IPS-15b (cell line): ENCODE measurements at regions not wholly inside any gene's neighbourhood (a gene's known extent, or its start where the extent isn't known, plus 50 kb on each side); places are given as distances from the start of the nearest gene placed in this dataset.

ENCODE experiments used
- H3K27me3 ChIP-seq: one replicate; pipeline ENCODE4 v1.6.1; 2013; ENCODE audit warnings: low read length; ENCODE audit not compliant: control insufficient read depth, insufficient read depth
- H3K36me3 ChIP-seq: one replicate; pipeline ENCODE4 v1.6.1; 2013; ENCODE audit warnings: low read length; ENCODE audit not compliant: control insufficient read depth, insufficient read depth
- H3K4me1 ChIP-seq: one replicate; pipeline ENCODE4 v1.6.1; 2013; ENCODE audit warnings: mild to moderate bottlenecking, low read length; ENCODE audit not compliant: control insufficient read depth, insufficient read depth
- H3K4me3 ChIP-seq: one replicate; pipeline ENCODE4 v1.5.1; 2013; ENCODE audit warnings: low read depth, low read length
- H3K9ac ChIP-seq: one replicate; pipeline ENCODE4 v1.6.1; 2013; ENCODE audit warnings: low read depth, mild to moderate bottlenecking, low read length
- H3K9me3 ChIP-seq: one replicate; pipeline ENCODE4 v1.6.1; 2013; ENCODE audit warnings: mild to moderate bottlenecking, low read length; ENCODE audit not compliant: control insufficient read depth, insufficient read depth

DNA sequence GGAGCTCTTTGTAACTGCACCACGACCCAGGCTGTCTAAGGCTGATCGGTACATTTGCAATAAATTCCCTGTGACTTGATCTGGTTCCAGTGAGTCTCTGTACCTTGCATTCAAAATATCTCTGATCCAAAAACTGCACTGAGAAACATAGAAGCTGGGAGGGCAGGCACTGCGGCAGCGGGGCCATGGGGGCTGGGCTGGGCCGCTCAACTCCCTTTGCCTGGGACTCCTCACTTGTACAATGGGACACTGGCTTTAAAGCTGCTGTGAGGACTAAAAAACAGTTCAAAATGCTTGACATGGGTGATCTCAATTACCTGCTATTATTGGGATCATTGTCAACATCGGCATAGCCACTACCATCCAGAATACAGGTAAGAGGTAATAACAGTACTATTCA, 644.0 kb downstream of the AJAP1 start:
- Histone ChIP-seq H3K9me3 (no peaks in the 10 kb centered on the region), H3K9ac (no peak overlapping the region), H3K4me1 (no peaks in the 10 kb centered on the region), H3K27me3 (no peaks in the 10 kb centered on the region), H3K36me3 (no peaks in the 10 kb centered on the region), H3K4me3 (no peak overlapping the region)

DNA sequence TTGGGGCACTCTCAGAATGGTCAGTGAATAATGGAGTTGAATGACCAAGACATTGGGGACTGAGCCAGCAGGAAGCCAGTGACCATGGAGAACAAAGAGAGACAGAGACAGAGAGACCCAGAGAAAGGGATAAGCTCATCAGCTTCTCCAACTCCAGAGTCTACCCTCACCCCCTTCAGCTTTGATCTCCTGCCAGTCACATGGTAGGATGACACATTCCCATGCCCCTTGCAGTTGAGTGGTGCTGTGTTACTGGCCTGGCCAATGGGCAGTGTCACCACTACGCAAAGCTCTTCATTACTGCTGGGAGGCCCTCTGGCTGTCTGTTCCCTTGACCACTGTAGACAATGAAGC, 643.5 kb downstream of the AJAP1 start:
- no peaks in the 10 kb centered on the region for H3K9me3 ChIP-seq
- no peaks in the 10 kb centered on the region for H3K36me3 ChIP-seq
- no peaks in the 10 kb centered on the region for H3K4me1 ChIP-seq
- no peak overlapping the region for H3K9ac ChIP-seq
- no peaks in the 10 kb centered on the region for H3K27me3 ChIP-seq
- no peak overlapping the region for H3K4me3 ChIP-seq

DNA sequence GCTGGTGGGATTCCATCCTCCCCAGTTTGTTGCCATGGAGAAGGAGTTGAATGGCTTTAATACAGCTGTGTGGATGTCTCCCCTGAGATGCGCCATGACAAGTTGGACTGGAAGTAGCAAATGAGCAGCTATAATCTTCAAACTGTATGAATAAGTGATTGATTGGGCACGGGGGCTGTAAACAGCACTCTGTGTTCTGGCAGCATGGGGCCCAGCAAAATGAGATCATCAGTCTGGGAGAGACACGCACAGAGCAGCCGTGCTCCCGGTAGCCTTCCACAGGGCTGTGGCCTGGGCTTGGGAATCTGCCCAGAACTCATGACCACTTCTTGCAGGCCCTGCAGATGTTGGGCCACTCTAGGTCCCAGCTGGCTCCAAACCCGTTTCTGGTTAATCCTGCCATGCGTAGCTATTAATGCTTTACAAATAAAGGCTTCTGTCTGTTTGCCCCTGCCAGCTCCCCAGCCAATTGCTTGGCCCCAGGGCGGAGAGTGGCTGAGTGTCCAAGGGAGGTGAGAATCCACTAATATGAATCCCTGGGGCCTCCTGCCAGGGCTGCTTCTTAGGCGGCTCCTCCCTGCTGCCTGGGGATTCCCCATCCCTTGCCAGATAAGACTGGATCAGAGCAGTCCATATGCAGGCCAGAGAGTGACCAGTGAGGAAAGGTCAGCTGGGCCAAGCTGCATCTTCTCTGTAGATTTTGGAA, 642.9 kb downstream of the AJAP1 start:
- Histone ChIP-seq H3K36me3 (no peaks in the 10 kb centered on the region), H3K27me3 (no peaks in the 10 kb centered on the region), H3K9me3 (no peaks in the 10 kb centered on the region)

DNA sequence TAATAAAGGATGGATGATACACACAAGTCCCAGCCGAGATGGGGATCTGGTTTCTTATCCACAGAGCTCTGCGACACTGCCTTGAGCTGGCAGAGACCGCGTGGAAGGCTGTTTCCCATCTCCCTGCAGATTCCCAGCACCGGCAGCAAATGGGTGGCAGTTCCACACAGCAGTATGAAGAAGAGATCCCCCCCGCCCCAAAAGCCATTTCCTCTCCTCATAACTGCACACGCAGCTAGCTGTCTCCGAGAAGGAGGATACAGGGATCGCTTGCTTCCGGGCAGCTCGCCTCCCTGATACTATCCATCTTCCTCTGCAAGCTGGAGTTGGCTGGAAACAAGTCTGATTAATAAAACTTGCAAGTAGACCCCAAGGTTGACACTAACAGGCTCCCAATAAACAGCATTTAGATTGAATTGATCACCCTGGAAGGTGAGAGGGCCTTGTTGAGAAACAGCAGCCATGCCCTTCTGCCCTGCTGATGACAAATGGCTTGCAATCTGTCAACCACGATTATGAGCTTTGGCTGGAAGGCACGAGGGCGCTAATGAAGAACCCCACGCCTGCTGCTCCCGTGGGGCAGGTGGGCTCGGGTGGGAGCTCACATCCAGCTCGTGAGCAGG, 642.3 kb downstream of the AJAP1 start:
- Histone ChIP-seq H3K4me3 (no peak overlapping the region), H3K9me3 (no peaks in the 10 kb centered on the region)

More for the DNA sequence above, 642.9 kb downstream of the AJAP1 start:
- no peaks in the 10 kb centered on the region for H3K4me1 ChIP-seq
- no peak overlapping the region for H3K4me3 ChIP-seq
- H3K9ac ChIP-seq, result no peak overlapping the region

GRCh38 chr1:5296095-5296494, 641.7 kb downstream of the AJAP1 start:
- Histone ChIP-seq H3K4me3 (no peak overlapping the region), H3K9me3 (no peaks in the 10 kb centered on the region), H3K9ac (no peak overlapping the region), H3K36me3 (no peaks in the 10 kb centered on the region), H3K4me1 (no peaks in the 10 kb centered on the region), H3K27me3 (no peaks in the 10 kb centered on the region)

More for the DNA sequence above, 642.3 kb downstream of the AJAP1 start:
- Histone ChIP-seq H3K9ac (no peak overlapping the region), H3K27me3 (no peaks in the 10 kb centered on the region), H3K4me1 (no peaks in the 10 kb centered on the region), H3K36me3 (no peaks in the 10 kb centered on the region)

DNA sequence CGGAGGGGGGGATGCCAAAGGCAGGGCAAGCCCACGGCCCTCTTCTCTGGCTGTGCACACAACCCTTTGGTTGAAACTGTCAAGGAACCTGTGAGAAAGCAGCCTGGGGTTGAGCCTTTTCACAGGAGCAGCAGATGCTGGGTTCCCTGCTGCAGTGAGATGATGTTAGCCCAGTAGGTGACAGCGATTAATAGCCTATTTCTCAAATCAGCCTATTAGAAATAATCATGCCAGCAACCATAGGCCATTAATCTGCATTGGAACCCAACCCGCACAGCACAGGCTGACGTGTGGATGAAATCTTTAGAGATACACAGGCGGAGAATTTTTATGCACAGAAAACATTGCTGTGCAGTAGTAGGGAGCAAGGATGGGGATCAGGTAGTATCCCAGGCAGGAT, 637.5 kb downstream of the AJAP1 start:
- Histone ChIP-seq H3K4me3 (no peak overlapping the region), H3K9ac (no peak overlapping the region), H3K9me3 (no peaks in the 10 kb centered on the region), H3K27me3 (no peaks in the 10 kb centered on the region), H3K4me1 (no peaks in the 10 kb centered on the region), H3K36me3 (no peaks in the 10 kb centered on the region)

GRCh38 chr1:5287178-5288150, 633.1 kb downstream of the AJAP1 start:
- Histone ChIP-seq H3K36me3 (no peaks in the 10 kb centered on the region), H3K9me3 (no peaks in the 10 kb centered on the region), H3K9ac (no peak overlapping the region), H3K4me3 (no peak overlapping the region), H3K27me3 (no peaks in the 10 kb centered on the region), H3K4me1 (no peaks in the 10 kb centered on the region)

DNA sequence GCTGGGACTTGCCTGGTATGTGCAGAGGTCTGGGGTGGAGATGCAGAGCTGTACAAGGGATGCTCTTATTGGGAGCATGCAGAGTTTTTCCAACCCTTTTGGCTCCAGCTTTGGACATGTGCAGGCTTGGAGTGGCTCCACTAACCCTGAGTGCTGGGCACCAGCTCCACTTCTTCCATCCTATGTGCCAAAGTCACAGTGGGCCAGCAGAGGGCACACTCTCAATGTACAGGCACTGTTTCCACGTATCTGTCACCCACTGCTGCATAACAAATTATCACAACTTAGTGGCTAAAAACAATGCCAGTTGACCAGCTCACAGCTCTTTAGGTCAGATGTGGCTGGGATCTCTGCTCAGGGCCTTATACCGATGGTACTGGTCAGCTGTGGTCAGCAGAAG, 631.8 kb downstream of the AJAP1 start:
- Histone ChIP-seq H3K4me3 (no peak overlapping the region), H3K36me3 (no peaks in the 10 kb centered on the region), H3K27me3 (no peaks in the 10 kb centered on the region), H3K4me1 (no peaks in the 10 kb centered on the region), H3K9me3 (no peaks in the 10 kb centered on the region), H3K9ac (no peak overlapping the region)

GRCh38 chr1:5274527-5274926, 620.1 kb downstream of the AJAP1 start:
- Histone ChIP-seq H3K36me3 (no peaks in the 10 kb centered on the region), H3K9me3 (no peaks in the 10 kb centered on the region), H3K4me3 (no peak overlapping the region), H3K9ac (no peak overlapping the region), H3K27me3 (no peaks in the 10 kb centered on the region), H3K4me1 (peaks cover 6% of the 10 kb centered on the region)

- H3K9me3 ChIP-seq, result no peaks in the 10 kb centered on the region
- no peaks in the 10 kb centered on the region for H3K27me3 ChIP-seq
- H3K4me3 ChIP-seq, result no peak overlapping the region
- H3K4me1 ChIP-seq, result peaks cover 6% of the 10 kb centered on the region
- H3K9ac ChIP-seq, result no peak overlapping the region
- no peaks in the 10 kb centered on the region for H3K36me3 ChIP-seq
Observed at GRCh38 chr1:5273280-5274003, 619.0 kb downstream of the AJAP1 start.

DNA sequence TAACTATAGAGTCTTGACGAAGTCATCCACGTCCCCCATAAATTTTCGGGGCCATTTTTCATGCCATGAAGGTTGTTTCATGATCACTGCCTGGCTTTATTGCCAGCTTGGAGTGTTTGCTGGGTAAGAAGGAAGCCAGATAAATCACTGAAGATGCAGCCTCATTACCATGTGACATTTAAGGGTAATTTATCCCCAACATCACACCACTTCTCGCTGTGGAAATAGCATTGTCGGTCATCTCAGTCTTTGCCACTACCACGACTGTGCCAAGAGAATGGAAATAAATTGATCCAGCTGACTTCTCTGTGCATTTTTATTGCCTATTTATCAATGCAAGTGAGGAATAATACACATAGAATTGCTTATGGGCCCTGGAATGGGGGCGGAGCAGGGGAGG, 617.9 kb downstream of the AJAP1 start:
- H3K36me3 ChIP-seq, result no peaks in the 10 kb centered on the region
- H3K9ac ChIP-seq, result no peak overlapping the region
- peaks cover 7% of the 10 kb centered on the region for H3K4me1 ChIP-seq
- no peaks in the 10 kb centered on the region for H3K27me3 ChIP-seq
- no peaks in the 10 kb centered on the region for H3K9me3 ChIP-seq
- H3K4me3 ChIP-seq, result no peak overlapping the region
